ENCODE measurements at regions not wholly inside any gene's neighbourhood (a gene's known extent, or its start where the extent isn't known, plus 50 kb on each side); places are given as distances from the start of the nearest gene placed in this dataset.

- Histone ChIP-seq H3K27ac (no peak overlapping the region), H3K9me3 (no peaks in the 10 kb centered on the region), H3K4me1 (no peaks in the 10 kb centered on the region), H3K9ac (ENCODE audit: low read depth in 2 of 2, low read length in 2 of 2) (no peak overlapping the region), H3K4me3 (no peak overlapping the region), H3K27me3 (no peaks in the 10 kb centered on the region), H3K36me3 (no peaks in the 10 kb centered on the region)
- TF ChIP-seq CTCF (IDR thresholded peaks at IDR 0.05): no peak
- no peak for DNase-seq
- intact Hi-C loops (cut with DNase I): no loop called here
Observed at GRCh38 chr4:156528216-156528615, 443.4 kb downstream of the PDGFC start.

GRCh38 chr4:156527237-156527993 lies 444.2 kb downstream of the PDGFC start:
- H3K4me3 ChIP-seq: no peak overlapping the region
- no peak for TF ChIP-seq CTCF (IDR thresholded peaks at IDR 0.05)
- intact Hi-C loops (cut with DNase I): no loop called here
- H3K27ac ChIP-seq: no peak overlapping the region
- no peaks in the 10 kb centered on the region for H3K27me3 ChIP-seq
- H3K4me1 ChIP-seq: no peaks in the 10 kb centered on the region
- no peaks in the 10 kb centered on the region for H3K36me3 ChIP-seq
- no peak overlapping the region for H3K9ac ChIP-seq (ENCODE audit: low read depth in 2 of 2, low read length in 2 of 2)
- no peak for DNase-seq
- no peaks in the 10 kb centered on the region for H3K9me3 ChIP-seq

- H3K36me3 ChIP-seq: no peaks in the 10 kb centered on the region
- no peak for TF ChIP-seq CTCF (IDR thresholded peaks at IDR 0.05)
- H3K27me3 ChIP-seq: no peaks in the 10 kb centered on the region
- no peak for DNase-seq
- intact Hi-C loops (cut with DNase I): no loop called here
- H3K9ac ChIP-seq (ENCODE audit: low read depth in 2 of 2, low read length in 2 of 2): no peak overlapping the region
- H3K4me1 ChIP-seq: no peaks in the 10 kb centered on the region
- no peaks in the 10 kb centered on the region for H3K9me3 ChIP-seq
- H3K4me3 ChIP-seq: no peak overlapping the region
- no peak overlapping the region for H3K27ac ChIP-seq
Observed at GRCh38 chr4:156523991-156524390, 447.6 kb downstream of the PDGFC start.

- Histone ChIP-seq H3K9me3 (no peaks in the 10 kb centered on the region), H3K27ac (no peak overlapping the region), H3K9ac (ENCODE audit: low read depth in 2 of 2, low read length in 2 of 2) (no peak overlapping the region), H3K27me3 (no peaks in the 10 kb centered on the region), H3K4me3 (no peak overlapping the region), H3K4me1 (no peaks in the 10 kb centered on the region), H3K36me3 (no peaks in the 10 kb centered on the region)
- intact Hi-C loops (cut with DNase I): no loop called here
- TF ChIP-seq CTCF (IDR thresholded peaks at IDR 0.05): no peak
- no peak for DNase-seq
Observed at GRCh38 chr4:156523492-156523891, 448.1 kb downstream of the PDGFC start.

- DNase-seq: no peak
- no peak for TF ChIP-seq CTCF (IDR thresholded peaks at IDR 0.05)
- H3K36me3 ChIP-seq: no peaks in the 10 kb centered on the region
- H3K4me1 ChIP-seq: no peaks in the 10 kb centered on the region
- H3K9ac ChIP-seq (ENCODE audit: low read depth in 2 of 2, low read length in 2 of 2): no peak overlapping the region
- H3K27ac ChIP-seq: no peak overlapping the region
- no peaks in the 10 kb centered on the region for H3K27me3 ChIP-seq
- intact Hi-C loops (cut with DNase I): no loop called here
- H3K4me3 ChIP-seq: no peak overlapping the region
- no peaks in the 10 kb centered on the region for H3K9me3 ChIP-seq
Observed at GRCh38 chr4:156521631-156522030, 450.0 kb downstream of the PDGFC start.
